ENCODE measurements at regions not wholly inside any gene's neighbourhood (a gene's known extent, or its start where the extent isn't known, plus 50 kb on each side); places are given as distances from the start of the nearest gene placed in this dataset.

GRCh38 chr14:59107819-59108218 lies 80.6 kb upstream of the DAAM1 start:
- Histone ChIP-seq H3K4ac (ENCODE audit: low read depth, low read length) (no peak overlapping the region), H2BK12ac (ENCODE audit: insufficient read length, low read depth, low read length) (no peak overlapping the region), H2BK5ac (ENCODE audit: insufficient read length, low read length) (no peak overlapping the region), H3K9ac (ENCODE audit: extremely low read depth, insufficient read length, low read length) (no peak overlapping the region), H3K23me2 (ENCODE audit: insufficient read length, low read depth, low read length, poor library complexity, severe bottlenecking) (no peaks in the 10 kb centered on the region), H3K4me1 (ENCODE audit: insufficient read depth, low read length) (no peaks in the 10 kb centered on the region), H2AK5ac (ENCODE audit: insufficient read length, low read length) (no peak overlapping the region), H4K20me1 (ENCODE audit: control insufficient read depth, insufficient read depth, insufficient read length) (no peaks in the 10 kb centered on the region), H3K79me1 (ENCODE audit: insufficient read depth, low read depth, low read length, poor library complexity, severe bottlenecking) (no peaks in the 10 kb centered on the region), H3K18ac (ENCODE audit: insufficient read length, low read depth, low read length) (no peak overlapping the region), H4K91ac (ENCODE audit: insufficient read length, low read depth, low read length) (no peak overlapping the region), H2BK15ac (ENCODE audit: low read depth, low read length) (no peak overlapping the region), H2AFZ (ENCODE audit: low read length) (no peak overlapping the region), H3K27ac (ENCODE audit: insufficient read length, low read depth, low read length) (no peak overlapping the region), H2BK120ac (ENCODE audit: low read depth, low read length, poor library complexity, severe bottlenecking) (no peak overlapping the region), H3K56ac (ENCODE audit: insufficient read length, low read depth, low read length) (no peak overlapping the region), H3T11ph (ENCODE audit: low read length) (no peak overlapping the region), H3K9me3 (ENCODE audit: control insufficient read depth, low read depth, low read length) (no peaks in the 10 kb centered on the region), H3K79me2 (ENCODE audit: insufficient read depth, low read length) (no peaks in the 10 kb centered on the region), H3K4me2 (ENCODE audit: insufficient read depth, insufficient read length, low read length) (no peak overlapping the region), H2BK20ac (ENCODE audit: low read depth, low read length, poor library complexity, severe bottlenecking) (no peak overlapping the region), H4K8ac (replicated peaks; ENCODE audit: insufficient read length, low read depth, low read length) (no peak overlapping the region), H4K5ac (ENCODE audit: insufficient read length, low read depth, low read length) (no peak overlapping the region), H3K23ac (ENCODE audit: insufficient read length, low read depth, low read length) (no peak overlapping the region), H3K14ac (ENCODE audit: insufficient read depth, low read length) (no peak overlapping the region), H3K27me3 (ENCODE audit: insufficient read depth, low read length) (no peaks in the 10 kb centered on the region)
- H3K4me3 Mint-ChIP-seq, result no peak overlapping the region
- no peak for TF ChIP-seq CTCF (conservative IDR thresholded peaks at IDR 0.05)
- no peaks in the 10 kb centered on the region for H3K36me3 Mint-ChIP-seq (ENCODE audit: insufficient read depth in 1 of 3, low read depth in 3 of 3)
- H3K4me1 Mint-ChIP-seq, result no peaks in the 10 kb centered on the region
- WGBS (ENCODE audit: extremely low coverage, insufficient read length, low lambda C conversion rate), result no CpG with 5 or more reads among the region's 2 CpGs
- H3K9me3 Mint-ChIP-seq, result peaks cover 0 to 6% of the 10 kb centered on the region in 2 experiments; a peak in 4 of 5 replicates
- no peaks in the 10 kb centered on the region; the same call in 1 of the 2 replicates for H3K27me3 Mint-ChIP-seq (ENCODE audit: low read depth)
- no peak for DNase-seq
- H3K27ac Mint-ChIP-seq, result no peak overlapping the region; a peak in 1 of 7 replicates
